NCI-H1105 treated with DMSO at 0.1 percent for 48 hours (cell line): ENCODE measurements at regions not wholly inside any gene's neighbourhood (a gene's known extent, or its start where the extent isn't known, plus 50 kb on each side); places are given as distances from the start of the nearest gene placed in this dataset.
"Not testable (repeated sequence)": the region's sequence is repeated elsewhere in the genome, so short reads cannot be mapped to it uniquely, and the experiment has no call there.

Experiments
- DNase-seq: peaks from one replicate; lab custom pipeline; 2025; lab: John Stamatoyannopoulos, UW

GRCh38 chr11:103730131-103730940 lies 306.1 kb upstream of the DDI1 start:
- no peak for DNase-seq

- DNase-seq = no peak
These were observed 304.8 kb upstream of the DDI1 start for GRCh38 chr11:103731670-103732069.

DNA sequence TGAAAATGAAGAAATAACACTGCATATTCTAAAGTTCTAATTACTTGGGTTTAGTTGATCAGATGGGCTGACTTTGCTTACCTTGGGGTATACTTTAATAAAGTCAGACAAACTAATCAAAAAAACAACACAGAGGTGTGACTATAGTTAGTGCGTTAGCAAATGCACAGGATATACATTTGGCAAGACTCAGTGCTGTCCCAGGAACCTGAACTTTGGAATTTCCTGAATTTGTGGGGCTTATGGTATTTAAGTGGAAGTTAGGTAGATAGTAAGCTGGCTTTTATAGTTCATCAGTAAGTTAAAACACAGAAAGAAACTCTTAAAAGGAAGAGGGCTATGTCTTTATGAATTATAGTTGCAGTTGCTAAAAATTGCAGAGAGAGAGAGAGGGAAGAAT lies 302.6 kb upstream of the DDI1 start:
- no peak for DNase-seq

DNA sequence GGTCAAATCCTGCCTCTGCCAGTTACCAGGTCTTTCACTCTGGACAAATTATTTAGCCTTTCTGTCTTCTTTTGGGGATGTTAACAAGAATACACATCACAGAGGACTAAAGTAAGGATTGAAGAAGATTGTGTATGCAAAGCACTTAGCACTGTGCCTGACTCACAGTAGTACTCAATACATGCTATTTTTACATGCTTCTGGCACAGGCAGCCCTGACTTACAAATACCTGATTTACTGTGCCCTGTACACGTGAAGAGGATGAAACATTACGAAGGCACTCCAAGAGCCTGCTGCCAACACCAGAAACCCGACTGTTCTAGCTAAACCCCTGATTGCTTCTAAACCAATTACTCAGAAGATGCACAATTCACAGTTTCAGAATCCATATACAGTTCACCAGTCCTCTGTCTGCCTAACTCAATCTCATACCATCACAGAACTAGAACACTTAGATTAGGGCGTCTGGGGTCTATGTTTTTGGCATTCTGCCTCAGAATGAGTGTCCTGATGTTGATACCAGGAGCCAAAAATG lies 300.9 kb upstream of the DDI1 start:
- no peak for DNase-seq

GRCh38 chr11:103736315-103737036 lies 300.0 kb upstream of the DDI1 start:
- DNase-seq = no peak

DNA sequence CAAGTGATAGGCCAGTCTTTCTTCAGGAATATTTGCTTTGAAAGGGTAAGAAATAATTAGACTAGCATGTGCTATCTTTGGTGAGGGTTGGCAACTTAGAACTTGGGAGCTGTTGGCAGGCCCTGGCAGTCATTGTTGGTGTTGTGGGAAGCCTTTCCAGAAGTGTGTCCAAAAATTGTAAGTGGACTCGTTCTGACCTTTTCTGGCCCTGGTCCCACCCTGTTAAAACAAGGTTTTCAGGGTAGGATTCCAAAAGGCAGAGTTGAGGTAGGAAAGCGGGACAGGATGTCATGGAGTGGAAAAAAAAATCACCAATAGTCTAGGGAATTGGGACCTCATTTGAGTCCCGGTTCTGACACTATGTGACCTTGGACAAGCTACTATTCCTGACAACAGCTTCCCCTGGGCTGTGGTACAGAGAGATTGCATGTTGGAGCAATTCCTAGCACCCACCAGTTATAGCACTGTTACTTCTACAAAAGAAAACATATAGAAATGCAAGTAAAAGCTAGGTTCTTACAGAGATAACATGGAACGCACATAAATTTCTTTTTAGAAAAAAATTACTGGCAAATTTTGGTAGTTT lies 299.3 kb upstream of the DDI1 start:
- DNase-seq = no peak

DNA sequence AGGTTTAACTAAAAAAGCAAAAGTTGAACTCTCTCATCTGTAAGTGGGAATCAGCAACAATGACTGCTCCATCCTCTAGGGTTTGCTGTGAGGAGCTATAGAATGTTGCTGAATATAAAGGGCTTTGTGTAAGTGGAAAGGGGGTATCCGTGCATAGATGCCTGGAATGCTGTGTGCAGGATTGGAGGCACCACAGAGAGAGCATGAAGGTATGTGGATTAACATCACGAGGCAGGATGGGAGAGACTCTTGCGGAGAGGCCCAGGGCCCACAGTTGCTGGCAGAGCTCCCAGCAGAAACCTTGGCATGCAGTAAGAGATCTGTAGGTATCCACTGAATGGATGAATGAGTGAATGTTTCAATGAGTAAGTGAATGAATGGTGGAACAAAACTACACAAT lies 298.7 kb upstream of the DDI1 start:
- no peak for DNase-seq

DNA sequence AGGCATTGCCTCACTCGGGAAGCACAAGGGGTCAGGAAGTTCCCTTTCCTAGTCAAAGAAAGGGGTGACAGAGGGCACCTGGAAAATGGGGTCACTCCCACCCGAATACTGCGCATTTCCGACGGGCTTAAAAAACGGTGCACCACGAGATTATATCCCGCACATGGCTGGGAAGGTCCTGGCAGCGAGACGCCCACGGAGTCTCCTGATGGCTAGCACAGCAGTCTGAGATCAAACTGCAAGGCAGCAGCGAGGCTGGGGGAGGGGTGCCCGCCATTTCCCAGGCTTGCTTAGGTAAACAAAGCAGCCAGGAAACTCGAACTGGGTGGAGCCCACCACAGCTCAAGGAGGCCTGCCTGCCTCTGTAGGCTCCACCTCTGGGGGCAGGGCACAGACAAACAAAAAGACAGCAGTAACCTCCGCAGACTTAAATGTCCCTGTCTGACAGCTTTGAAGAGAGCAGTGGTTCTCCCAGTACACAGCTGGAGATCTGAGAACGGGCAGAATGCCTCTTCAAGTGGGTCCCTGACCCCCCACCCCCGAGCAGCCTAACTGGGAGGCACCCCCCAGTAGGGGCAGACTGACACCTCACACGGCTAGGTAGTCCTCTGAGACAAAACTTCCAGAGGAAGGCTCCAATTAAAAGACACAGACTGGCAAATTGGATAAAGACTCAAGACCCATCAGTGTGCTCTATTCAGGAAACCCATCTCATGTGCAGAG lies 297.2 kb upstream of the DDI1 start:
- DNase-seq = not testable (repeated sequence)

- DNase-seq = no peak
These were observed 291.8 kb upstream of the DDI1 start for GRCh38 chr11:103744496-103745153.

DNA sequence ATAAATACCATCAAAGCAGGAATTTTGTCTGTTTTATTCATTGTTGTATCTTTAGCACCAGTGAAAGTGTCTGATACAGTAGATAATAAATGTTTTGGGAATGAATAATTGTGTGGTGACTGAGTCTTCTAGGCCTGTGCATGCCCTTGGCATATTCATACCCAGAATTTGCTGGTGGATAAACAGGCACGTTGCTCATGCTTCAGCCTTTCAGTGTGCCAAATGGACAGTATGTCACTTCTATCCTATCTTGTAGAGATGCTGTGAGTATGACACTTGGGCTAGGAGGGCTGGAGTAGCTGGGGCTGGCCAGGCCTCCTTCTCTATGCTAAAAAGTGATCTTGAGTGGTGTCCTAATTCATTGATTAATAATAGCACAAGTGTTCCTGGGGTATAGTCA lies 287.3 kb upstream of the DDI1 start:
- DNase-seq = no peak

DNA sequence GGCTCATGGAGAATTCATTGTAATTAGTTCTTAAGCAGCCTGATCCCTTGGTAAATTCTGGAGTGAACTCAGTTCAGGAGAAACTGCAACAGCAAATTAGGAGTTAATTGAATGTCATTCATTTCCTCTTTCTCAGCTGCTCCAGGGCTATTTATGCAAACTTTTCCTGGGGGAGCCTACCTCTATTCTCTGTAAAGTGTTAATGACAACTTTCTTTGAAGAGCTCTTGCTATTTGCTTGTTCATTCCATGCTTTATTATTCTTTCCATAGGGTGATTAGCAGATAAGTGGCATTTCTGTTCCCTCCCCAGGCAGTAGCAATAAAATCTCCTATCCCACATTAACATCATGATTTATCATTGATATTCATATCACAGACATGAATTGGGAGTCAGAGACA lies 267.6 kb upstream of the DDI1 start:
- DNase-seq = peak; percentile 72

- no peak for DNase-seq
These were observed 263.4 kb upstream of the DDI1 start for GRCh38 chr11:103773059-103773458.

DNA sequence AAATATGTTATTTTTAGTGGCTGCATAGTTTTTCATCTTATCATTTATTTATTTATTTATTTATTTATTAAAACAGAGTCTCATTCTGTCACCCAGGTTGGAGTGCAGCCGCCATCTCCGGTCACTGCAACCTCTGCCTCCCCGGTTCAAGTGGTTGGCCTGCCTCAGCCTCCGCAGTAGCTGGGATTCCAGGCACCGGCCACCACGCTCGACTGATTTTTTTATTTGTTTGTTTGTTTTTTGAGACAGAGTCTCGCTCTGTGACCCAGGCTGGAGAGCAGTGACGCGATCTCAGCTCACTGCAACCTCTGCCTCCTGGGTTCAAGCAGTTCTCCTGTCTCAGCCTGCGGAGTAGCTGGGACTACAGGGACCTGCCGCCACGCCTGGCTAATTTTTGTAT lies 262.9 kb upstream of the DDI1 start:
- DNase-seq = no peak

GRCh38 chr11:103779054-103779453 lies 257.4 kb upstream of the DDI1 start:
- DNase-seq = no peak

DNA sequence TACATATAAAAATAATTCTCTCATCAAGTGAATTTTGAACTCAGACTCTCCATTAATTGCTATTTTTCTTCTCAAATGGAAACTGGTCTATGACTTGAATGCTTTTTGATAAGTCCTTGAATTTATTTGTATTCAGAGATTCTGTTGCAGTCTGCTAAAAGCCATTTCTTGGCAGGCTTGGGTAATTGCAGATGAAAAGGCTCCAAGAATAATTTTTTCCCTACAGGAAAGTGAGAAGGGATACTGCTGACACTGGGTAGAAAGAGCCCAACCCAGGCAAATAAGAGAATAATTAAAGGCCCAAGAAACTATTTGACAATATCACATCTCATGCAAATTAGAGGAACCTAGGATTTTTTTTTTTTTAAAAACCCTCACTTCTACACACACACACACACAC lies 246.5 kb upstream of the DDI1 start:
- no peak for DNase-seq

GRCh38 chr11:103792981-103793468 lies 243.4 kb upstream of the DDI1 start:
- no peak for DNase-seq

DNA sequence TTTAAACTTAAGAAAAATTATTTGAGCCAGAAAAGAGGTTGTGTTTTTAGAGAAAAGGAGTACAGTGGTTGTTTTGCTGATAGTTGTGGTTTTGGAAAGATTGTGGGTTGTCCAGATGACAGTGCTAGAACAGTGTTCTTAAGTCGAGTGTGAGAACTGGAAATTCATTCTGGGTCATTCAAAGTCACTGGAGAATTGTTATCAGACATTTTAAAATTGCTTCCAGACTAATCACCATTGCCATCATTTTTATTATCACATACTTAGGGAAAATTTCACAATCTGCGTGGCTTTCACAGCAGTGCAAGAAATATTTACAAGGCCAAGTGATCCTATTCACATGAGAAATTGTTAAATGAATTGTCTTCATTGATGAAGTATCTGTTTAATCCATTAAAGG lies 242.2 kb upstream of the DDI1 start:
- no peak for DNase-seq

DNA sequence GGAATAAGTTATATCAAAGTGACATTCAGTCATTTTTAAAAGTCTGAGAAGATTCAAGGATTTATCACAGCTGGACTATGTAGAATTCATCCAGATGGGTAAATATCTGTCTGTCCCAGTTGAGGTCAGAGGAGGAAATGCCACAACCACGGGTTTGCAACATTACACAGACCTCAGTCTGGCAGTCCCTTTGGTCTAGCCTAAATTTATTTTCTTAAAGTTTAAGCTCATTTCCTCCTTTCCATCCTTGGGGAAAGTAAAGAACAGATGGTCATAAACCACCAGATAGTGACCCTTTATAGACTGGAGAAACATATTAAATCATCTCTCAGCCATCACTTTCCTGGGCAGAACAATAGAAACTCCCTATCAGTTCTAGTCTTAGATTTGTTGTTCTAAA lies 238.4 kb upstream of the DDI1 start:
- no peak for DNase-seq

GRCh38 chr11:103798446-103798845 lies 238.0 kb upstream of the DDI1 start:
- peak; percentile 15 for DNase-seq

DNA sequence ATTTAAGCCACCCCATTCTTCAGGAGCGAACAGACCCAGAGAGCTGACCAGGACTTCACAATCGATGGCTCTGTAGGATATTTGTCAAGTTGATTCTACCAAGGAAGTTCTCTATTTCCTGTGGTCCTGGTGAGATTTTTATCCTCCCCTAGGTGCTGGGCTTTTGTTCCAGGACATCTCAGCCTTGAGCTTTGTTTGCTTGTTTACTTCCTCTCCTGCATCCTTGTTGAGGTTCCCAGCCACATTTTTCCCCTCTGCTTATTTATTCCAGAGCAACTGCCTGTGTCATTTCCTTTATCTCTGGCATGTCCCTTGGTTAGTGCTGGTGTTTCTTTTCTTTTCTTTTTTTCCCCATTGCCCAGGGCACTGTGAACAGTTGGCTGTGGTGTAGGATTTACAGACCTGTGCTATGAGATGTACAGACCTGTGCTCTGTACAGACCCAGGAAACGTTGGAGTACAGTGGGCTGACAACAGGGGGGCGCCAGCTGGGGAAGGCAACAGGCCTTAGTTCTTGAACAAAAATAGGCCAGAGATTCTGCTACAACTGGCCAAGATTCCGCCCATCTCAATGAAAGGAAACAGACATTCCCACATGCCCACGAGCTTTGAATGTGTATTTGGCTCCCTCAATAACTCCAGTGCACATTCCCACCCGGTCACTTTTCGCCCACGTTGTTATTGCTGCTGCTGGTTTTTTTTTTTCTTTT lies 235.9 kb upstream of the DDI1 start:
- DNase-seq = no peak

DNA sequence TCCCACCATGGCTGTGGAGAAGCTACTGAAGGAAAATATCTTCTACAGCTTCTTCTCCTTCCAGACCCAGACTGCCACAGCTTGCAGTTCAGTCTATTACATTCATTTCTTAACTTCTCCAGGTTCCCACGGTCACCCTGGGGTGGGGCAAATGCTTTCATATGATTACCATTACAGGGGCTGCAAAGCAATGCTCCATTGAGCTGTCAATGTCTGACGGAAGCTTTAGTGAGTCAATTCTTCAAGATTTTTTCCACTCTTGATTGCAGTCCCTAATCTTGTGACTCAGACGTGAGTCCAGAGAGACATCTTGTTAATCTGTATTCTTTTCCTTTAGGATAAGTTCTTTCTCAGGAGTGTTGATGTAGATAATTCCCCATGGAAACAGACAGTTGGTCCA lies 233.4 kb upstream of the DDI1 start:
- no peak for DNase-seq
